Medulla oblongata (tissue), 1 donor: ENCODE measurements at regions not wholly inside any gene's neighbourhood (a gene's known extent, or its start where the extent isn't known, plus 50 kb on each side); places are given as distances from the start of the nearest gene placed in this dataset.

ENCODE experiments used
- DNase-seq: peaks from one replicate; pipeline ENCODE4 v3.0.0-alpha.2; 2015; ENCODE audit errors: extremely low spot score

DNA sequence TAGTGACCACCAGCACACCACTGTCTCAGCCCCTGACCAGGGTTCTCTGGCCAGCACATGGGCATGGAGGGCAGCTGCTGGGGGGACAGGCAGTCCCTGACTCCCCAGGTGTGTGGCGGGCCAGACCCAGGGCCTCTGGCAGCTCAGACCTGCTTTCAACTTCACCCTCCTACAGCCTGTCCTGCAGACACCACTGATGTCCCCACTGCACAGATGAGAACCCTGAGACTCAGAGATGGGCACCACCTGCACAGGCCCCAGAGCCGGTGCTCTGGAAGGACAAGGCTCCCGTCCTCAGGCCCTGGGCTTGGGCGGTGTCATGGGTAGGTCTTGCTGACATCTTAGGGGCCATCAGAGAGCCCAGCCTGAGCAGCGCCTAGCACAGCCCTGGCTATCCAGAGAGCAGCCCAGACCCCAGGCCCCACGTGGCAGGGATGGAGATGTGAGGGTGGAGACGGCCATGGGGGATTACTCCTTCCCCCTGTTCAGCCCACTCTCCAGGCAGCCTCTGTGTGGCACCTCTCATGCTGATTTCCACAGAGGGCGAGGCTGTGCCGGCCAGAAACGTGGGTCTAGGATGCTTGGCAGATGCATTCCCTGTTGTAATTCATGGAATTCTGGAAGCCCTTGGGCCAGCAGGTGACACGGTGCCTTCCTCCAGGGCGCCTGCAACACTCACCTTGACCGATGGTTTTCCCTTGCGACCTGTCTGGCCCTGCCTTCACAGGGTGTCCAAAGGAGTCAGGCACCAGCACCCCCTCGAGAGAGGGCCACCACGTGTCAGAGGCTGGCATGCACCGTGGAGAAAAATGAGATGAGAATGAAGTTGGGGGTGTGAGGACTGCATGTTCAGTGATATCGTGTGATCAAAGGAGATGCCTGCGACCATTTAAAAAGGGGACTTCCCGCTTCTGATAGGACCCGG, 61.2 kb upstream of the GLI2 start:
- DNase-seq: no peak

GRCh38 chr2:120675460-120676130, 60.1 kb upstream of the GLI2 start:
- DNase-seq: no peak

GRCh38 chr2:120677221-120677620, 58.4 kb upstream of the GLI2 start:
- DNase-seq: no peak

- DNase-seq: no peak
These were observed 57.9 kb upstream of the GLI2 start for GRCh38 chr2:120677696-120678247.

- DNase-seq: no peak
These were observed 57.4 kb upstream of the GLI2 start for GRCh38 chr2:120678251-120678650.

- DNase-seq: no peak
These were observed 56.7 kb upstream of the GLI2 start for GRCh38 chr2:120678926-120679325.

- no peak for DNase-seq
These were observed 56.1 kb upstream of the GLI2 start for GRCh38 chr2:120679526-120679925.

- peak; percentile 94 for DNase-seq
These were observed 55.4 kb upstream of the GLI2 start for GRCh38 chr2:120680136-120680761.

- DNase-seq: no peak
These were observed 54.5 kb upstream of the GLI2 start for GRCh38 chr2:120681181-120681580.

- DNase-seq: no peak
These were observed 53.9 kb upstream of the GLI2 start for GRCh38 chr2:120681696-120682288.

GRCh38 chr2:120682654-120683053, 53.0 kb upstream of the GLI2 start:
- DNase-seq: no peak

- DNase-seq: no peak
These were observed 52.6 kb upstream of the GLI2 start for GRCh38 chr2:120683081-120683480.

- no peak for DNase-seq
These were observed 52.0 kb upstream of the GLI2 start for GRCh38 chr2:120683701-120684100.

GRCh38 chr2:120684289-120685065, 51.2 kb upstream of the GLI2 start:
- DNase-seq: no peak

- DNase-seq: no peak
These were observed 50.3 kb upstream of the GLI2 start for GRCh38 chr2:120685066-120685973.
